HG02938 (cell line): ENCODE measurements at regions not wholly inside any gene's neighbourhood (a gene's known extent, or its start where the extent isn't known, plus 50 kb on each side); places are given as distances from the start of the nearest gene placed in this dataset.
"Not testable (repeated sequence)": the region's sequence is repeated elsewhere in the genome, so short reads cannot be mapped to it uniquely, and the experiment has no call there.

Experiments used
- ATAC-seq: cut with Tn5 transposase; IDR thresholded peaks from one replicate; pipeline ENCODE4 v1.9.1; 2021; ENCODE audit warnings: mild to moderate bottlenecking, moderate library complexity; ENCODE audit not compliant: unreplicated experiment

DNA sequence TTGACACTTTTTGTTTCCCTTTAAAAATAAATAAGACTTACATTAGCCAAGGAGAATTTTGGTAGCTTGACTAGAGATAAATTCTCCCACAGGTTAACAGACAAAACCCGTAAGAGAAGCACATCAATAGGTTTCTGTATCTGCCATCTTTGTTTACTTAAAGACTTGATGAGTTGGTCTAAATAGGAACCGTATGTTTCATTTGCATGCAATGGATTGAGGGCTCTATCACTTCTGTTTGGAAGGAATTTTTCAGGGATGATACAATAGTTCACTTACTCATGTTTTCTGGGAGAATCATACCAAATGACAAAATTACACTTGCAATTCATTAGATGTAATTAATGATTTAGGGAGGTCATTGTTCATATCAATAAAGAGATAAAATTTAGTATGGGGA, 631.5 kb upstream of the NR2F2 start:
- no peak for ATAC-seq

GRCh38 chr15:95699578-95699977, 630.9 kb upstream of the NR2F2 start:
- ATAC-seq: no peak

- ATAC-seq: not testable (repeated sequence)
These were observed 629.8 kb upstream of the NR2F2 start for GRCh38 chr15:95700692-95701091.

GRCh38 chr15:95701410-95701809, 629.1 kb upstream of the NR2F2 start:
- no peak for ATAC-seq

DNA sequence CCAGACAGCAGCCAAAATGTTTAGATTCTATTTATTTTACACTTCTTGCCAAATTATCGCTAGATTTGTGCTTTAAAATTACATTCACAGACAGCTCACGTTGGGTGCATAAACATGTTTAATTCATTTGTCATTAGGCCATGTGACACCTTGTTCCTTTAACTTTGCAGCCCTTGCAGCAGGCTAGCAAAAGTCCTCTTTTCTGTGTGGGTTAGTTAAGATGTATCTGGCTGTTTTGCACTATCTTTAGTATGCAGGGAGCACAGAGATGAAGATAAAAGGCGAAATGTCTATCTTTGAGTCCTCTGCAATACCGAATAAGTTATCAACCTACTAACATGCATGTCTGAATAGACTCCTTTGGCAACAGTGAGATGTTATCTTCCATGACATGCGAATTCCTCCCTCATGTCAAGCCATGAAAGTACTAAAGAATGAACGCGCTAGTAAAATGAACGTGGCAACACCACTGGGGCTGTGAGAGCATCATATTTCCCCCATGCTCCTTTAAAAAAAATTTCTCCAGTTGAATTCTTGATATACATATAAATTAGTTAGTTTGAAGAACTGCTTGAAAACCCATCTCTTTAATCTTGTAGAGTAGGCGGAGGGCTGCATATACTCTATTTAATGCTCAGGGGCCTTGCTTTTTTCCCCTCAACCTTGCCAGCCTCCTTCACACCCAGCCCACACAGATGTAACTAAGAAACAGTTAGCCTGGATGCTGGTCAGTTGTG, 620.4 kb upstream of the NR2F2 start:
- no peak for ATAC-seq

- ATAC-seq: no peak
These were observed 617.7 kb upstream of the NR2F2 start for GRCh38 chr15:95712785-95713184.

DNA sequence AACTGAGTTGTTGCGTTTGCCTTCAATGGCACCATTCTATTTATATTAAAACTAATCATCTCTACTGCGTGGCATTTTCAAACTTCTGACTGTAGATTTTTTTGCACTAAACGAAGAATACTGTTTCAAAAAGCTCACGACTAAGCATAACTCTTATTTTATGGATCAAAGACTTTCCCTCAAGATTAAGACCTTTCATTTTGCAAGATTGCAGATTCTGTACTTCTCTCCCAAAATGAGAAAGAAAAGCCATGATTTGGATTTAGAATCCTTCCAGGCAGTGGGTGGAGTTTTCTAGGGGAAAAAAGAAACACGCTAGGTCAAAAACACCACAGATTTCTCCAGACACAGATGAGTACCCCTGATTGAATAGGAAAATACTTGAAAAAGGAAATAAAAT, 617.2 kb upstream of the NR2F2 start:
- ATAC-seq: no peak

- ATAC-seq: no peak
These were observed 615.2 kb upstream of the NR2F2 start for GRCh38 chr15:95715116-95715903.

GRCh38 chr15:95715906-95716656, 614.4 kb upstream of the NR2F2 start:
- ATAC-seq: no peak

GRCh38 chr15:95716708-95717107, 613.8 kb upstream of the NR2F2 start:
- no peak for ATAC-seq

DNA sequence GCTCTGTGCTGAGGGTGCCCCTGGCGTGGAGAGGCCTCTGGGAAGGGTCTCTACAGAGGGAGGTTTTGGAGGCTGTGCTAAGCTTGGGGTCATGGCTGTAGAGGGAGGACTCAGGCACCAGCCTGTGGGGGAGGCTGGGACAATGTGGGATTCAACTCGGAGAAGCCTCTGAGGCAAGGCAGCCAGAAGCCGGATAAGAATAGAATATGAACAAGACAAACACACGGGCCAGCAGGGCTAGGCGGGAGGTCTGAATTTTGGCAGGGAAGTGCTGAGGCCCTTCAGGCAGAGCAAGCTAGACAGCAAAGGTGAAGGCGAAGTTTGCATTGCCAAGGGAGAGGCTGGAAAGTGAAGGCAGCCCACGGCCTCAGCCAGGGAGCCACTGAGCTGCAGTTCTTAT, 612.1 kb upstream of the NR2F2 start:
- no peak for ATAC-seq

DNA sequence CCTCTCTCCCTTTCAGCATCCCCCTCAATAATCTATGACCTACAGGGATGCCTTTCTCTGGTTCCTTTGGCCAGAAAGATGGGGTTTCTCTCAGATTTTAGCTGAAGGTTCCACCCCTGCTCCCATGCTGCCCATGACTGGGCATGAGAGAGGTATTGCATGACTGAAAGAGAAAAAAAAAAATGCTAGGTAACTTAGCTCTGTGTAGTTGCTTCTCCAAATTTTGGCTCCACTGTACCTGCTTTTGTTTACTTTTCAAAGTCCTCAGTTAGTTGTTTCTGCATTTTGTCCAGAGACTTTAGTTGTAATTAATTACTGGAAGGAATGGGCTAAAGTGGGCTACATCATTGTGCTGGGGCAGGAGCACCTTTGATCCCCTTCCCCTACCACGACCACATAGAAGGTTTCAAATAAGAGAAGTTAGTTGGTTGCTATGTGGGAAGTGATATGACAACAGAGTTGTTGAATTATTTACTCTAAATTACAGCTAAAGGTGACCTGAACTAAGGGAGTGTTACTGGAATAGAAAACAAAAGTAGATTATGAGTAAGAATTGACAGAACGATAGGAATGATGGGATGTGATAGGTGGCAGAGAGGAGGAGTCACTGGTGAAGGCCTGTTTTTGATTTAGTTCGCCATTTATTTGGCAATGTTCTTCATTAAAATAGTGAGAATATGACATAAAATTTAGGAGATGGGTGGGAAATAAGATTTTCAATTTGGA, 605.4 kb upstream of the NR2F2 start:
- ATAC-seq: no peak

DNA sequence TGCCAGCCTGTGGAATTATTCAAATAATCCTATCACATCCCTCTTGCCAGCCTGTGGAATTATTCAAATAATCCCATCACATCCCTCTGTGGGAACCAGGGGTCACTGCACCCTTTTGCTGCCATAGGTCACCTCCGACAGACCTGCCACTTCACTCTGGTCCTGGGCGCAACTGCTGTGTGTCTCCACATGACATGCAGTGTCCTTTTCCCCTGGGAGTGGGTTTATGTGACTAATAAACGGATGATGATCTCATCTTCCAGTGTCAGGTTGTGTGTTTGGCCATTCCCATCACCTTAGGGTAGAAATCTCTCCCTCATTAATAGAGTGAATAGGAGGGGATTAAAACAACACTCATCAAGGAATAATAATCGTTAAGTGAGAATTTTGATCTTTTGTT, 603.6 kb upstream of the NR2F2 start:
- no peak for ATAC-seq

- ATAC-seq: no peak
These were observed 596.6 kb upstream of the NR2F2 start for GRCh38 chr15:95733931-95734330.

DNA sequence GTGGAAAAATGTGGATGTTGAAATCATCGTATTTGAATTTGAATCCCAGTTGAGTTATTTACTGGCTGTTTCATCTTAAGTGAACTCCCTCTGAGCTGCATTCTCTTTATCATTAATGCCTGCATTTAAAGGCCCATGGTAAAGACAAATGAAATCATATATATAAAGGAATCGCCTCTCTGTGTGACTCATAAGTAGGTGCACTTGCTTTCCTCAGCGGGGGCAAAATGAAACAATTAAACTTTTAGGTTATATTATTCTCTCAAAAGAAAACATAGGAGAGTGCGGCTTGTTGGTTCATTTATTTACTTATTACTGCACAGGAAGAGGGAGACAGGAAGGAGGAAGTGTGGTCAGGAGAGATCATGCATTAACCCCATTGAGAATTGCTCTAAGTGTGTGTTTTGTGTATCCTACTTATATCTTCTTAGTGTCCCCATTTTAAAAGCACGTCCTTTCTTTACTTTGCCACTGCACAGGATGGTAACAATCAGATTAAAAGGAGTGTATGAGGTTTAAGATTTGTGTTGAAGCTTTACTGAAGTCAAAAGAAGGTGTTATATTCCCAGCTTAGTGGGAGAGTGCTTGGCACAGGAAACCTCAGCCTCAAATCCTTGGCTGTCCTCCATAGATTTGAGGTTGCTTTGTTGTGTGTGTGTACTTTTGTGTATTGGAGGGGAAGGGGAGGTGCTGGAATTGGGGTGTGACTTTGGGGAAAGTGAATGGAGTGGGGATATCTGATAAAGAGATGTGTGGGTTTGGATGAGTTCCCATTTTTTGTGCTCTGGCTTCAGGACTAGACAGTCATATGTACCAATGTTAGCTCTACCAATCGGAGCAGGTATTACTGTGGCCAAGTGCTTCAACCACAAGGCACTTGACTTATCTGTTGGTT, 595.8 kb upstream of the NR2F2 start:
- no peak for ATAC-seq

- no peak for ATAC-seq
These were observed 593.4 kb upstream of the NR2F2 start for GRCh38 chr15:95737060-95737459.

DNA sequence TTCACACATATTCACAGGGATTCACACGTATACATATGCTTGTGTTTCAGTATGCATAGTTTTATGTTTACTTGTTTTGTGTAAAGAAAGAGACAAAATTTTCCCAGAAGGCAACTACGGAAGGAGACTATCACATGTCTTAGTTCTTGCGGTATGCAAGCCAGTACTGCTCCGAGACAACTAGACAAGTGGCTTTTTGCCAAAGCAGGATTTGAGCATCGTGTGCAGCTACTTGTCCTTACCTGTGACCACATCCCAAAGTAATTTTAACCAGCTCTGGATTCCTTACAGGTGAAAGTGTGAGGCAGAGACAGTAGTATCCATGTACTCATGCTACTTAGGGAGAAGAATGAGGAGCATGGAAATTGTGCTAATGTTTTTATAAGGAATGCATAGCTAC, 591.4 kb upstream of the NR2F2 start:
- no peak for ATAC-seq

GRCh38 chr15:95741830-95742229, 588.7 kb upstream of the NR2F2 start:
- no peak for ATAC-seq

DNA sequence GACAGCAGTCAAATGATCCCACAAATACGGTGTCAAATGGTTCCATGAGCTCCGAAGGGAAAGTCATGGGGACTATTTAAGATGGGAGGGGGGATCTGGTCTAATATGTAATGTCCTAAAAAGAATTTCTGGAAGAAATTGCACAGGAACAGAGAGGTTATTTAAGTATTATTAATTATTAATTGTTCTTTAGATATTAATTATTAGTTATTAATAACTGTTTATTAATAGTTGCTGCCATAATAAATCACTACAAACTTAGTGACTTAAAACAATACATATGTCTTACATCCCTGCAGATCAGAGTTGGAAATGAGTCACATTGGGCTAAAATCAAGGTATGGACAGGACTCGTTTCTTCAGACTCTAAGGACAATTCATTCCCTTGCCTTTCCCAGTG, 588.2 kb upstream of the NR2F2 start:
- ATAC-seq: no peak

GRCh38 chr15:95742836-95743235, 587.7 kb upstream of the NR2F2 start:
- ATAC-seq: no peak
